Epithelial cell of prostate (primary cell): ENCODE measurements at regions not wholly inside any gene's neighbourhood (a gene's known extent, or its start where the extent isn't known, plus 50 kb on each side); places are given as distances from the start of the nearest gene placed in this dataset.
"Not testable (repeated sequence)": the region's sequence is repeated elsewhere in the genome, so short reads cannot be mapped to it uniquely, and the experiment has no call there.

Experiments used
- DNase-seq: peaks from one replicate; pipeline ENCODE4 v3.0.0-alpha.2; 2011; ENCODE audit warnings: low read depth, low spot score
- H3K27ac ChIP-seq: fragments of 450-650 bp; 2 replicates; pipeline ENCODE4 v1.5.1; 2017; ENCODE audit warnings: mild to moderate bottlenecking

GRCh38 chrX:78603908-78604307 lies 55.2 kb downstream of the RTL3 start:
- DNase-seq: no peak
- H3K27ac ChIP-seq: no peak overlapping the region

GRCh38 chrX:78595901-78596502 lies 63.1 kb downstream of the RTL3 start:
- no peak overlapping the region for H3K27ac ChIP-seq
- DNase-seq: no peak

- H3K27ac ChIP-seq: no peak overlapping the region
- no peak for DNase-seq
Observed at GRCh38 chrX:78593701-78594100, 65.4 kb downstream of the RTL3 start.

DNA sequence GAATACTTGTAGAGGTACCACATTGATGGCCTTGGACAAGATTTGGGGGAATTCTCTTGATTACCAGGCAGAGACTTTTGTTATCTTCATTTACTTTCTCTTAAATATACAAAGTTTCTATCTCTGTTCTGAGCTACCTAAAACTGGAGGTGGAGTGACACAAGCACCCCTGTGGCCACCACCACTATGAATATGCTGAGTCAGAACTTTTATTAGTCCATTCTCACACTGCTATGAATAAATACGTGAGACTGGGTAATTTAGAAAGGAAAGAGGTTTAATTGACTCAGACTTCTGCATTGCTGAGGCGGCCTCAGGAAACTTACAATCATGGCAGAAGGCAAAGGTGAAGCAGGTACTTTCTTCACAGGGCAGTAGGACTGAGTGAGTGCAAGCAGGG lies 67.1 kb downstream of the RTL3 start:
- DNase-seq: no peak
- no peak overlapping the region for H3K27ac ChIP-seq

GRCh38 chrX:78574306-78574705 lies 84.8 kb downstream of the RTL3 start:
- DNase-seq: no peak
- no peak overlapping the region for H3K27ac ChIP-seq

DNA sequence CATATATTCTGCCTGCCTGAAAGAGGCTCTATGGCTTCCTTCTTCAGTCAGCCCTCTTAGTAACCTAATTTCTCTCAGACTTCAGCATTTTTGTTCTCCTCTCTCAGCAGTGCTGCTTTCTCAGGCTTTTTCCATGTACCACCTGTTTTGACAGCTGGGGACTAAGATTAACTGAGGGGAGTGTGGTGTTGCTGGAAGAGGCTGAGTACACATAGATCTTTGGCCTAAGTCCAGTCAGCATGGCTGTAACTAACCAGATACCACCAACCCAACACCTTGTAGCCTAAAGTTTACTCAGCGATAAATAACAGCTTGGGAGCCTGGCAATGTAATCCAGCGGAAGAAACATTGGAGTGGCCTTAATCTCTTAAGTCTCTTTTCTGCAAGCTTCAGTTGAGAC lies 85.5 kb downstream of the RTL3 start:
- no peak for DNase-seq
- no peak overlapping the region for H3K27ac ChIP-seq

- H3K27ac ChIP-seq: no peak overlapping the region
- no peak for DNase-seq
Observed at GRCh38 chrX:78571849-78572248, 87.3 kb downstream of the RTL3 start.

- no peak overlapping the region for H3K27ac ChIP-seq
- no peak for DNase-seq
Observed at GRCh38 chrX:78555401-78555980, 103.6 kb downstream of the RTL3 start.

- DNase-seq, H3K27ac ChIP-seq: not testable (repeated sequence)
Observed at GRCh38 chrX:78552628-78553027, 106.5 kb downstream of the RTL3 start.

- H3K27ac ChIP-seq: peak overlapping the region; percentile 22
- DNase-seq: peak; percentile 26
Observed at GRCh38 chrX:78548012-78548411, 111.1 kb downstream of the RTL3 start.

GRCh38 chrX:78545233-78545632 lies 113.9 kb downstream of the RTL3 start:
- DNase-seq: no peak

DNA sequence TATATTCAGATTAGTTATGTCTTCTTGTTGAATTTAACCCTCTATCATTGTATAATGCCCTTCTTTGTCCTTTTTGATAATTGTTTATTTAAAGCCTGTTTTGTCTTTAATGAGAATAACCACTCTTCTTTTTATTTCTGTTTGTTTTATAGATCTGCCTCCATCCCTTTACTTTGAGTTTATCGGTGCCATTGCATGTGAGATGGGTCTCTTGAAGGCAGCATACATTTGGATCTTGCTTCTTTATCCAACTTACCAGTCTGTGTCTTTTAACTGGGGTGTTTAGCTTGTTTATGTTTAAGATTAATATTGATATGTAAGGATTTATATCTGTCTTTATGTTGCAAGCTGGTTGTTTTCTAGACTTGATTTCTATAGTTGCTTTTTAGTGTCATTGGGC lies 115.8 kb downstream of the RTL3 start:
- DNase-seq: no peak
- no peak overlapping the region for H3K27ac ChIP-seq

More at GRCh38 chrX:78545233-78545632, 113.9 kb downstream of the RTL3 start:
- no peak overlapping the region for H3K27ac ChIP-seq

- no peak overlapping the region for H3K27ac ChIP-seq
- DNase-seq: no peak
Observed at GRCh38 chrX:78540171-78540570, 119.0 kb downstream of the RTL3 start.

DNA sequence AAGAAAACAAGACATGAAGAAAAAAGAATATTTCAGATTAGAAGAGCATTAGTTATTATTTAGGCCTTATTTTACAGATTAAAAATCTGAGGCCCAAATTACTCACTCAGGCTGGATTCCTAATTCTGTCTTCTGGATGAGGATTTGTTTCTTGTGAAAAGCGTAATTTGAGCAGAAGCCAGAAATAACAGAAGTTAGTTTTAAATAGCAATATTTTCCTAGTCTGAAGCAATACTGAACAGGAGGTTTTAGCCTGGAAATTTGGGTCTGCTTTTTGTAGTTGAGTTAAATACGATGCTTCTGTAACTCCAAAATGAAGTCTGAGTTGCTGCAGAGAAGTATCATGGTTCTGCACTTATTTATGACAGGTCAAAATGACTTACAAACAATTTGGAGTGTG lies 124.9 kb downstream of the RTL3 start:
- no peak for DNase-seq
- no peak overlapping the region for H3K27ac ChIP-seq

DNA sequence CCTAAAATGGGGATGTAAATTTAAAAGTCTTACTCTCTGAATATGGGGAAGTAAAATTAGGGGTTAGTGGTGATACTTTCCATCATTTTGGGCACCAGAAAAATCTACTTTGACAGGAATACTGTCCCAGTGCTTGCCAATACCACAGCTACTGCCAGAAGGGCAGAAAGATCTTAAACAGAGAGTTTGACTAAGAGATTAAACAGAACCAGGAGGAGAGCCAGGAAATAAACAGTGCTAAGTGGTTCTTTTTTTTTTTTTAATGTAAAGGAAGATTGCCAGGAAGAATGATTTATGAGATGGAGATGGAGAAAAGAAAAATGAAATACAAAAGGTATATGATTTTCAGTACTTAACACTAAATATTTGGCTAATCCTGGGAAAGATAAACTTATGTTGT lies 126.8 kb downstream of the RTL3 start:
- no peak overlapping the region for H3K27ac ChIP-seq
- DNase-seq: no peak

GRCh38 chrX:78527818-78528217 lies 131.3 kb downstream of the RTL3 start:
- no peak for DNase-seq
- H3K27ac ChIP-seq: peak overlapping the region; percentile 45

GRCh38 chrX:78527263-78527662 lies 131.9 kb downstream of the RTL3 start:
- H3K27ac ChIP-seq: peak overlapping the region; percentile 45
- no peak for DNase-seq

DNA sequence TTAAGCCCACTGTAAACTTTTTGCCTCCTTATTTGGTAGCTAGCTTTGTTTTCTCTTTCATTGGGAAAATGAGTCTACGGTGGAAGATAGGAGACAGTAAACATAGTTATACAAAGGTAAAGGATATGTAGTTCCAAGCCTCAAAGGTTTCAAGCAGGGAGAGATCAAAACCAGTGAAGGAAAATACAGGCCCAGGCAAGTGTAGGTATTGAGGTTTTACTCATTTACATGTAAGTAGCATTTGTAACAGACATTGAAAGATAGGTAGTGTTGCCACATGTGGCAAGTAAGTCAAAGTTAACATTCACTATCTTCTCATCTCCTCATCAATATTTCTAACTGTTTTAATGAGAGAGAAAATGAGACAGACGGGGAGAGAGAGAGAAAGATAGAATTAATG lies 136.5 kb downstream of the RTL3 start:
- peak overlapping the region; percentile 41 for H3K27ac ChIP-seq
- DNase-seq: peak; percentile 8

DNA sequence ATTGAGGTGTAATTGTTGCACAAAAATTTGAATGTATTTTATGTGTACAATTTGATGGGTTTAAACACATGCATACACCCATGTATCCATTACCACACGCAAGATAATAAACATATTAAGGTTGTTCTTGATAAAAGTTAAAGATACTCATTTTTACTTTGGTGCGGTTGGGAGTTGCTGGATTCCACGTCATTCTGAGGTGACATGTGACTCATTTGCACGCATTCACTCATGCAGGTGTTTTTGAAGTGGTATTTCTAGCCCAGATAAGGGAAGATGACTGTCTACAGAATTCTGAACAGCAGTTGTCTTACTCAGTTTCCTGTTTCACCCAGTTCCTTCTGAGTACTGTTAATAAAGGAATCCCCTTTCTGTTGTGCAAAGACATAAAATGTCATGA lies 142.0 kb downstream of the RTL3 start:
- peak; percentile 27 for DNase-seq
- peak overlapping the region; percentile 75 for H3K27ac ChIP-seq

- H3K27ac ChIP-seq: peak overlapping the region; percentile 36
- peak; percentile 40 for DNase-seq
Observed at GRCh38 chrX:78514852-78515251, 144.3 kb downstream of the RTL3 start.

DNA sequence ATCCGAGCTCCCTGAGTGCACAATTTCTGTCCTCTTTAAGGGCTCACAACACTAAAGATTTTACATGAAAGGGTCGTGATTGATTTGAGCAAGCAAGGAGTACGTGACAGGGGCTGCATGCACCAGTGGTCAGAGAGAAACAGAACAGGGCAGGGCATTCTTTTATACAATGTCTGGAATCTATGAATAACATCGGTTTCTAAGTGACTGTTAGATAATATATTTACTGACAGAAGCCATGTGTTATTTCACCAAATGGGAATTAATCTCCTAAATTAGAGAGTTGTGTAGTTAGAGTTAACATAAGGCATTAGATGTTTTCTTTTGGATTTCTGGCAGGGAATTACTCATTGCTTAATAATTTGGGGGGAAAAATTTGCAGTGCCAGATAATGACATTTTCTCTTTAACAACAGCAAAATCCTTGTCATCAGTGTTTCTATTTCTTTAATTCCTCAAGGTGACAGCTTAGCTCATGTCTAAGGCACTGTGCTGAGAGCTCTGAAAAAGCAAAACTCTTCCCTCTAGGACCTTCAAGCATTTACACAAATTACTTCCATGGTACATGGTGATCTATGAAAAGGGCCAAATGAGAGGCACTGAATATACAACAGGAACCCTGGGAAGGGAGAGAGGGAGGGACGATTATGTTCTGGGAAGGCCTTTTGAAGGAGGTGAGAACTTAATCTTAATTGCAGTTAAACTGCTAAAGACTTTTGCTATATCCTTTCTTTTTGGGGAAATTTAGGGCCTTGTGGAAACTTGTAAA lies 145.0 kb downstream of the RTL3 start:
- DNase-seq: no peak
- peak overlapping the region; percentile 36 for H3K27ac ChIP-seq

DNA sequence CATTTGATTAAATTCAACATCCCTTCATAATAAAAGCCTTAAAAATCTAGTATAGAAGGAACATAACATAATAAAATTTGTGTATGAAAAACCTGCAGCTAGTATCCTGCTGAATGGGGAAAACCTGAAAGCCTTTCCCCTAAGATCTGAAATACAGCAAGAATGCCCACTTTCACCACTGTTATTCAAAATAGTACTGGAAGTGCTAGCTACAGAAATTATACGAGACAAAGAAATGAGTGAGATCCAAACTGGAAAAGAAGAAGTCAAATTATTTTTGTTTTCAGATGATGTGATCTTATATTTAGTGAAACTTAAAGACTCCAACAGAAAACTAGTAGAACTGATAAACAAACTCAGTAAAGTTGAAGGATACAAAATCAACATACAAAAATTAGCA lies 152.9 kb downstream of the RTL3 start:
- DNase-seq: no peak
- no peak overlapping the region for H3K27ac ChIP-seq
